CD4-positive, alpha-beta T cell treated with Interleukin-15 for 1 hour (primary cell): ENCODE measurements at regions not wholly inside any gene's neighbourhood (a gene's known extent, or its start where the extent isn't known, plus 50 kb on each side); places are given as distances from the start of the nearest gene placed in this dataset.

ENCODE experiments used
- DNase-seq: peaks from one replicate; pipeline ENCODE4 v3.0.0-alpha.2; 2020

GRCh38 chr3:9301091-9301490 lies 51.6 kb upstream of the SRGAP3 start:
- DNase-seq: no peak

GRCh38 chr3:9301798-9302197 lies 52.4 kb upstream of the SRGAP3 start:
- no peak for DNase-seq

- DNase-seq: peak; percentile 68
Measured at GRCh38 chr3:9302425-9303181, 53.2 kb upstream of the SRGAP3 start.

- no peak for DNase-seq
Measured at GRCh38 chr3:9308298-9308990, 54.4 kb upstream of the THUMPD3 start.

GRCh38 chr3:9310043-9310442 lies 52.8 kb upstream of the THUMPD3 start:
- no peak for DNase-seq

GRCh38 chr3:9311228-9311627 lies 51.6 kb upstream of the THUMPD3 start:
- DNase-seq: no peak
